IMR-90 (cell line): ENCODE measurements at regions not wholly inside any gene's neighbourhood (a gene's known extent, or its start where the extent isn't known, plus 50 kb on each side); places are given as distances from the start of the nearest gene placed in this dataset.

Experiments used
- ATAC-seq: fragments of 200-7000 bp; cut with Tn5 transposase; 2 replicates; pipeline ENCODE4 v1.9.1; 2020; ENCODE audit warnings: low read depth, mild to moderate bottlenecking, moderate library complexity
- BruUV-seq: library from RNA; stranded (reverse); fragments of 400-500 nt; replicated peaks from 2 replicates; lab custom pipeline; 2021; lab: Mats Ljungman, UMichigan
- CTCF ChIA-PET: fragments of 300-600 bp; formaldehyde crosslinking; extraction: SDS; loops from one replicate; lab custom pipeline; 2021; ENCODE audit warnings: antibody characterized with exemption; lab: Yijun Ruan, JAX
- POLR2A ChIA-PET: fragments of 300-600 bp; sonication (Branson Sonifier 250); formaldehyde crosslinking; loops from one replicate; lab custom pipeline; 2022; ENCODE audit warnings: antibody characterized with exemption; ENCODE audit not compliant: unreplicated experiment; lab: Charles Lee
- DNase-seq: peaks from one replicate; pipeline ENCODE4 v3.0.0; 2013
- H2AFZ ChIP-seq: replicated peaks from 2 replicates; pipeline ENCODE3; 2013; ENCODE audit warnings: low read length, mild to moderate bottlenecking; ENCODE audit not compliant: poor library complexity
- H2AK5ac ChIP-seq: 2 replicates; pipeline ENCODE4 v1.6.1; 2013; ENCODE audit warnings: low read depth, low read length, inconsistent platforms
- H2AK9ac ChIP-seq: replicated peaks from 2 replicates; pipeline ENCODE3; 2013; ENCODE audit warnings: mild to moderate bottlenecking, low read depth, low read length, moderate library complexity; ENCODE audit not compliant: poor library complexity
- H2BK120ac ChIP-seq: 2 replicates; pipeline ENCODE4 v1.6.1; 2013; ENCODE audit warnings: low read depth, low read length, inconsistent platforms
- H2BK15ac ChIP-seq: 3 replicates; pipeline ENCODE4 v1.6.1; 2013; ENCODE audit warnings: low read depth, low read length, inconsistent platforms
- H2BK20ac ChIP-seq: 2 replicates; pipeline ENCODE4 v1.6.1; 2013; ENCODE audit warnings: low read depth, mild to moderate bottlenecking, inconsistent platforms, low read length, moderate library complexity
- H2BK5ac ChIP-seq: 2 replicates; pipeline ENCODE4 v1.6.1; 2013; ENCODE audit warnings: mild to moderate bottlenecking, low read depth, low read length, inconsistent platforms; ENCODE audit not compliant: poor library complexity, severe bottlenecking
- H3K14ac ChIP-seq: replicated peaks from 2 replicates; pipeline ENCODE4 v1.6.1; 2013; ENCODE audit warnings: low read depth, low read length, inconsistent platforms
- H3K18ac ChIP-seq: 2 replicates; pipeline ENCODE4 v1.6.1; 2013; ENCODE audit warnings: low read depth, low read length, control low read depth
- H3K23ac ChIP-seq: 2 replicates; pipeline ENCODE4 v1.6.1; 2013; ENCODE audit warnings: low read depth, low read length, inconsistent platforms
- H3K27ac ChIP-seq: 2 replicates; pipeline ENCODE4 v1.5.1; 2013; ENCODE audit warnings: mild to moderate bottlenecking, control low read depth, low read length; ENCODE audit not compliant: insufficient read depth
- H3K27me3 ChIP-seq: 2 replicates; pipeline ENCODE4 v1.6.1; 2013; ENCODE audit warnings: low read length; ENCODE audit not compliant: control insufficient read depth, insufficient read depth
- H3K36me3 ChIP-seq: 2 replicates; pipeline ENCODE4 v1.6.1; 2013; ENCODE audit warnings: low read length, mixed read lengths; ENCODE audit not compliant: control insufficient read depth, insufficient read depth
- H3K4ac ChIP-seq: 2 replicates; pipeline ENCODE4 v1.6.1; 2013; ENCODE audit warnings: low read depth, low read length, inconsistent platforms
- H3K4me1 ChIP-seq: 2 replicates; pipeline ENCODE4 v1.6.1; 2013; ENCODE audit warnings: low read length, mixed read lengths; ENCODE audit not compliant: control insufficient read depth, insufficient read depth
- H3K4me2 ChIP-seq: 2 replicates; pipeline ENCODE4 v1.6.1; 2013; ENCODE audit warnings: low read depth, mild to moderate bottlenecking, control low read depth, low read length, moderate library complexity
- H3K4me3 ChIP-seq: 2 replicates; pipeline ENCODE4 v1.5.1; 2013; ENCODE audit warnings: low read depth, mild to moderate bottlenecking, control low read depth, low read length, moderate library complexity; ENCODE audit not compliant: insufficient read depth
- H3K56ac ChIP-seq: 2 replicates; pipeline ENCODE4 v1.6.1; 2013; ENCODE audit warnings: low read length, inconsistent platforms; ENCODE audit not compliant: insufficient read depth; ENCODE audit errors: extremely low read depth
- H3K79me1 ChIP-seq, 2 experiments: 2 replicates each; pipeline ENCODE4 v1.6.1; 2013; ENCODE audit warnings: low read length in 2 of 2, inconsistent platforms in 1 of 2, low read depth in 1 of 2
- H3K9ac ChIP-seq: 2 replicates; pipeline ENCODE4 v1.6.1; 2013; ENCODE audit warnings: low read depth, low read length, control low read depth
- H3K9me1 ChIP-seq: 2 replicates; pipeline ENCODE4 v1.6.1; 2013; ENCODE audit warnings: low read length, inconsistent platforms; ENCODE audit not compliant: insufficient read depth
- H3K9me3 ChIP-seq: 2 replicates; pipeline ENCODE4 v1.6.1; 2013; ENCODE audit warnings: low read length; ENCODE audit not compliant: control insufficient read depth, insufficient read depth
- H4K20me1 ChIP-seq: 2 replicates; pipeline ENCODE4 v1.6.1; 2013; ENCODE audit warnings: low read length, inconsistent platforms; ENCODE audit not compliant: insufficient read depth
- H4K5ac ChIP-seq: 2 replicates; pipeline ENCODE4 v1.6.1; 2013; ENCODE audit warnings: mild to moderate bottlenecking, low read depth, low read length, control low read depth
- H4K8ac ChIP-seq, 2 experiments: 2 replicates each; pipeline ENCODE4 v1.6.1; 2013; ENCODE audit warnings: low read depth in 2 of 2, low read length in 2 of 2, control low read depth in 1 of 2, inconsistent platforms in 1 of 2
- H4K91ac ChIP-seq: 2 replicates; pipeline ENCODE4 v1.6.1; 2013; ENCODE audit warnings: low read depth, low read length, inconsistent platforms; ENCODE audit not compliant: insufficient read depth
- BHLHE40 ChIP-seq: fragments of 150-350 bp; IDR thresholded peaks from 2 replicates; pipeline ENCODE4 v1.6.1; 2016; ENCODE audit warnings: mild to moderate bottlenecking, low read depth, low read length
- CEBPB ChIP-seq: IDR thresholded peaks from 2 replicates; pipeline ENCODE4 v1.6.1; 2012; ENCODE audit warnings: low read depth, low read length, improper control_type of control experiment
- CHD1 ChIP-seq: IDR thresholded peaks from 2 replicates; pipeline ENCODE4 v1.6.1; 2012; ENCODE audit warnings: low read depth, low read length, improper control_type of control experiment
- CTCF ChIP-seq: conservative IDR thresholded peaks from 2 replicates; pipeline ENCODE4 v1.5.1; 2012; ENCODE audit warnings: mild to moderate bottlenecking, low read depth, low read length, improper control_type of control experiment
- ELK1 ChIP-seq: fragments of 150-350 bp; IDR thresholded peaks from 2 replicates; pipeline ENCODE4 v1.6.1; 2016; ENCODE audit warnings: low read depth, mild to moderate bottlenecking, low read length, moderate library complexity, borderline replicate concordance
- FOS ChIP-seq: fragments of 150-350 bp; IDR thresholded peaks from 2 replicates; pipeline ENCODE4 v1.6.1; 2016; ENCODE audit warnings: low read depth, low read length
- MAFK ChIP-seq: IDR thresholded peaks from 2 replicates; pipeline ENCODE4 v1.6.1; 2012; ENCODE audit warnings: low read depth, low read length, improper control_type of control experiment
- MAZ ChIP-seq: IDR thresholded peaks from 2 replicates; pipeline ENCODE4 v1.6.1; 2012; ENCODE audit warnings: low read depth, mild to moderate bottlenecking, low read length, improper control_type of control experiment, moderate library complexity, borderline replicate concordance
- MXI1 ChIP-seq: IDR thresholded peaks from 2 replicates; pipeline ENCODE4 v1.6.1; 2012; ENCODE audit warnings: low read depth, mild to moderate bottlenecking, low read length, moderate library complexity, borderline replicate concordance
- NFE2L2 ChIP-seq: fragments of 150-350 bp; IDR thresholded peaks from 2 replicates; pipeline ENCODE4 v1.6.1; 2016; ENCODE audit warnings: low read depth, mild to moderate bottlenecking, low read length
- POLR2A ChIP-seq: IDR thresholded peaks from 2 replicates; pipeline ENCODE4 v1.6.1; 2012; ENCODE audit warnings: mild to moderate bottlenecking, low read depth, low read length
- RAD21 ChIP-seq: IDR thresholded peaks from 2 replicates; pipeline ENCODE4 v1.6.1; 2012; ENCODE audit warnings: low read length, improper control_type of control experiment
- RCOR1 ChIP-seq: IDR thresholded peaks from 2 replicates; pipeline ENCODE4 v1.6.1; 2012; ENCODE audit warnings: mild to moderate bottlenecking, low read length, improper control_type of control experiment; ENCODE audit not compliant: insufficient replicate concordance
- RFX5 ChIP-seq: IDR thresholded peaks from 2 replicates; pipeline ENCODE4 v1.8.0; 2012; ENCODE audit warnings: low read depth, mild to moderate bottlenecking, low read length, moderate library complexity
- SMC3 ChIP-seq: fragments of 150-350 bp; IDR thresholded peaks from 2 replicates; pipeline ENCODE4 v1.6.1; 2016; ENCODE audit warnings: low read depth, mild to moderate bottlenecking, antibody characterized with exemption, low read length, moderate library complexity
- USF2 ChIP-seq: fragments of 150-350 bp; IDR thresholded peaks from 2 replicates; pipeline ENCODE4 v1.6.1; 2017; ENCODE audit warnings: mild to moderate bottlenecking, antibody characterized with exemption, low read length, low read depth
- WGBS, 2 experiments: methylation state at CpG; one replicate each; pipeline versions ENCODE4 v1.1.5 to v1.1.7; 2013; ENCODE audit warnings: missing lambda C conversion rate in 2 of 2; ENCODE audit not compliant: insufficient read length in 1 of 2; ENCODE audit errors: extremely low coverage in 2 of 2; 5-methylcytosine and 5-hydroxymethylcytosine counted together
- dilution Hi-C: fragments of 300-500 bp; cut with HindIII; formaldehyde crosslinking; loops from one replicate; pipeline ENCODE4 v1.14.3; 2018; ENCODE audit warnings: low sequenced_read_pairs; ENCODE audit not compliant: unreplicated experiment
- in situ Hi-C: fragments of 300-500 bp; cut with MboI; formaldehyde crosslinking; loops from 3 replicates; pipeline ENCODE4 v1.14.3; 2019; ENCODE audit warnings: low sequenced_read_pairs, inconsistent platforms, mixed read lengths
- intact Hi-C: fragments of 100-400 bp; cut with micrococcal nuclease; formaldehyde crosslinking; loops from 2 replicates; pipeline ENCODE4 v1.10.0; 2022

- Histone ChIP-seq H4K91ac (no peak overlapping the region), H4K8ac (no peak overlapping the region), H3K23ac (no peak overlapping the region), H2AK5ac (no peak overlapping the region), H3K9me3 (no peaks in the 10 kb centered on the region), H2BK120ac (no peak overlapping the region), H3K18ac (no peak overlapping the region), H2AFZ (no peak overlapping the region), H3K27ac (no peak overlapping the region), H2BK20ac (no peak overlapping the region), H3K27me3 (no peaks in the 10 kb centered on the region), H3K4me1 (peaks cover 10% of the 10 kb centered on the region), H3K9ac (no peak overlapping the region), H3K4me3 (no peak overlapping the region), H3K56ac (no peak overlapping the region), H4K5ac (no peak overlapping the region), H3K14ac (no peak overlapping the region), H3K9me1 (peaks cover 6% of the 10 kb centered on the region; the same call in 1 of the 2 replicates), H2BK15ac (no peak overlapping the region), H3K4ac (no peak overlapping the region), H3K36me3 (no peaks in the 10 kb centered on the region), H3K79me1 (peaks cover 0 to 7% of the 10 kb centered on the region in 2 experiments; a peak in 1 of 4 replicates), H2BK5ac (no peak overlapping the region), H3K4me2 (no peak overlapping the region), H4K20me1 (no peaks in the 10 kb centered on the region), H2AK9ac (no peak overlapping the region)
- no CpG with 5 or more reads among the region's 7 CpGs for WGBS, 2 experiments
- DNase-seq (peak; percentile 74), ATAC-seq (no peak)
- dilution Hi-C loops = no loop called here
- in situ Hi-C loops = no loop called here
- intact Hi-C loops = no loop called here
- CTCF ChIA-PET = interaction anchor here (0.6 kb wide), 1 partner anchor 96 kb away, joined by 4 read pairs; no protein-coding TSS in a partner anchor
- TF ChIP-seq CTCF (no peak), RFX5 (no peak), CEBPB (no peak), SMC3 (no peak), MXI1 (no peak), POLR2A (no peak), RCOR1 (no peak), ELK1 (no peak), BHLHE40 (no peak), FOS (no peak), MAZ (no peak), NFE2L2 (no peak), USF2 (no peak), MAFK (no peak), CHD1 (no peak), RAD21 (no peak)
- POLR2A ChIA-PET = no interaction called here
- BruUV-seq = no TSS peak
Measured at GRCh38 chr5:142425286-142426065, 100.7 kb upstream of the SPRY4 start.
